HL-60 (cell line): ENCODE measurements at regions not wholly inside any gene's neighbourhood (a gene's known extent, or its start where the extent isn't known, plus 50 kb on each side); places are given as distances from the start of the nearest gene placed in this dataset.

Source experiments
- CTCF ChIP-seq: IDR thresholded peaks from one replicate; pipeline ENCODE4 v1.5.1; 2011; ENCODE audit warnings: low read length, control low read depth, inconsistent platforms; ENCODE audit not compliant: insufficient read depth
- GABPA ChIP-seq: IDR thresholded peaks from 2 replicates; pipeline ENCODE4 v1.6.1; 2012; ENCODE audit warnings: low read depth
- POLR2AphosphoS5 ChIP-seq: IDR thresholded peaks from 2 replicates; pipeline ENCODE4 v1.6.1; 2012; ENCODE audit warnings: low read depth
- REST ChIP-seq: IDR thresholded peaks from 2 replicates; pipeline ENCODE4 v1.6.1; 2012; ENCODE audit warnings: low read depth; ENCODE audit not compliant: insufficient replicate concordance
- SPI1 ChIP-seq: IDR thresholded peaks from 2 replicates; pipeline ENCODE4 v1.6.1; 2012; ENCODE audit warnings: low read depth, mild to moderate bottlenecking, borderline replicate concordance

- TF ChIP-seq CTCF, result no peak
- no peak for TF ChIP-seq POLR2AphosphoS5
- no peak for TF ChIP-seq REST
- no peak for TF ChIP-seq SPI1
- TF ChIP-seq GABPA, result no peak
These were observed 143.6 kb upstream of the GLI2 start for GRCh38 chr2:120592084-120592483.
